ENCODE measurements at regions not wholly inside any gene's neighbourhood (a gene's known extent, or its start where the extent isn't known, plus 50 kb on each side); places are given as distances from the start of the nearest gene placed in this dataset.

- DNase-seq (ENCODE audit: low read depth in 1 of 2, low spot score in 2 of 2) (no peak), FAIRE-seq (no peak)
- Histone ChIP-seq H3K4ac (replicated peaks; ENCODE audit: insufficient read length, low read depth, low read length) (no peak overlapping the region), H4K91ac (replicated peaks; ENCODE audit: insufficient read length, low read length) (no peak overlapping the region), H3K4me1 (replicated peaks in 1 of 4; ENCODE audit: control insufficient read depth in 3 of 4, insufficient read depth in 4 of 4, low read length in 3 of 4) (peaks cover 0 to 4% (median 4%) of the 10 kb centered on the region in 4 experiments; a peak in 4 of 7 replicates), H3K56ac (replicated peaks; ENCODE audit: insufficient read length, low read depth, low read length) (no peak overlapping the region), H2BK120ac (replicated peaks; ENCODE audit: low read depth, low read length) (no peak overlapping the region), H2BK20ac (ENCODE audit: low read length) (no peak overlapping the region), H4K20me1 (replicated peaks in 1 of 2; ENCODE audit: control insufficient read depth in 1 of 2, insufficient read depth in 2 of 2, low read length in 2 of 2) (no peaks in the 10 kb centered on the region), H2BK5ac (ENCODE audit: low read depth, low read length) (no peak overlapping the region), H2BK15ac (ENCODE audit: low read length) (no peak overlapping the region), H3K23ac (ENCODE audit: insufficient read length) (no peak overlapping the region), H3K79me2 (ENCODE audit: control insufficient read depth in 1 of 2, insufficient read depth in 2 of 2, low read length in 2 of 2) (no peaks in the 10 kb centered on the region), H3K4me3 (ENCODE audit: extremely low read depth in 1 of 4, insufficient read depth in 2 of 4, low read depth in 3 of 4, low read length in 4 of 4) (no peak overlapping the region), H3K79me1 (ENCODE audit: low read depth, low read length) (no peaks in the 10 kb centered on the region), H3K23me2 (ENCODE audit: low read depth, low read length) (no peaks in the 10 kb centered on the region), H3K36me3 (ENCODE audit: control insufficient read depth in 2 of 4, insufficient read depth in 4 of 4, low read length in 3 of 4) (no peaks in the 10 kb centered on the region), H2AFZ (ENCODE audit: low read length) (no peak overlapping the region), H3K18ac (ENCODE audit: extremely low read depth, low read length) (no peak overlapping the region), H3K27me3 (replicated peaks in 1 of 4; ENCODE audit: control insufficient read depth in 3 of 4, extremely low read depth in 1 of 4, insufficient read depth in 3 of 4, low read length in 3 of 4) (no peaks in the 10 kb centered on the region), H4K8ac (ENCODE audit: extremely low read depth, insufficient read depth, low read length) (no peak overlapping the region), H3K4me2 (ENCODE audit: insufficient read depth in 1 of 2, low read depth in 2 of 2, low read length in 2 of 2) (no peak overlapping the region), H4K5ac (ENCODE audit: insufficient read length, low read depth, low read length) (no peak overlapping the region), H2BK12ac (ENCODE audit: low read depth, low read length) (no peak overlapping the region), H3K9ac (replicated peaks in 1 of 4; ENCODE audit: extremely low read depth in 1 of 4, low read depth in 3 of 4, low read length in 3 of 4) (no peak overlapping the region), H3K27ac (ENCODE audit: low read depth, low read length) (no peak overlapping the region), H3K9me3 (ENCODE audit: insufficient read depth in 2 of 2, low read depth in 1 of 2, low read length in 1 of 2) (no peaks in the 10 kb centered on the region), H2AK5ac (ENCODE audit: low read depth, low read length) (no peak overlapping the region), H3K14ac (ENCODE audit: insufficient read length) (no peak overlapping the region)
- CTCF ChIA-PET (ENCODE audit: partially characterized antibody): interaction anchor here (1.0 kb wide), 2 partner anchors 107 to 276 kb away, joined by 3 to 4 read pairs; no protein-coding TSS in a partner anchor
- TF ChIP-seq POU5F1 (IDR thresholded peaks at IDR 0.05; ENCODE audit: low read depth, low read length) (no peak), SP4 (IDR thresholded peaks at IDR 0.05; ENCODE audit: low read length) (no peak), POLR2AphosphoS5 (IDR thresholded peaks at IDR 0.05; ENCODE audit: low read depth, low read length) (no peak), CTBP2 (IDR thresholded peaks at IDR 0.05; ENCODE audit: borderline replicate concordance, insufficient read depth, insufficient read length, low read length) (no peak), NANOG (IDR thresholded peaks at IDR 0.05; ENCODE audit: insufficient read depth, low read depth, low read length, poor library complexity, severe bottlenecking) (no peak), EZH2 (IDR thresholded peaks at IDR 0.05; ENCODE audit: low read depth, low read length, severe bottlenecking) (no peak), ASH2L (IDR thresholded peaks at IDR 0.05; ENCODE audit: low read length) (no peak), GTF2F1 (IDR thresholded peaks at IDR 0.05; ENCODE audit: borderline replicate concordance, low read depth, low read length) (no peak)
- 94% methylated on average over 4 of the region's 4 CpGs; no CpG with 5 or more reads in 1 of the 2 experiments for WGBS, 2 experiments (ENCODE audit: extremely low coverage in 1 of 2, insufficient coverage in 1 of 2, insufficient read length in 1 of 2, insufficient replicate concordance in 2 of 2, low coverage in 1 of 2, low lambda C conversion rate in 2 of 2, missing lambda C conversion rate in 1 of 2)
- POLR2A ChIA-PET (ENCODE audit: partially characterized antibody): interaction anchor here (1.3 kb wide), 1 partner anchor 273 kb away, joined by 3 read pairs; no protein-coding TSS in a partner anchor
These were observed 99.6 kb upstream of the SORBS2 start for GRCh38 chr4:185911556-185912064.

All from H1 (cell line).